Activated CD4-positive, alpha-beta T cell treated with anti-CD3 and anti-CD28 coated beads for 1 hour (primary cell): ENCODE measurements at regions not wholly inside any gene's neighbourhood (a gene's known extent, or its start where the extent isn't known, plus 50 kb on each side); places are given as distances from the start of the nearest gene placed in this dataset.
"Not testable (repeated sequence)": the region's sequence is repeated elsewhere in the genome, so short reads cannot be mapped to it uniquely, and the experiment has no call there.

Experiments
- DNase-seq: peaks from one replicate; pipeline ENCODE4 v3.0.0-alpha.2; 2020

- no peak for DNase-seq
These were observed 449.5 kb upstream of the TBL1XR1 start for GRCh38 chr3:177646749-177647148.

- DNase-seq = no peak
These were observed 450.1 kb upstream of the TBL1XR1 start for GRCh38 chr3:177647341-177647740.

GRCh38 chr3:177647876-177648275 lies 450.6 kb upstream of the TBL1XR1 start:
- DNase-seq = no peak

GRCh38 chr3:177652556-177653291 lies 455.4 kb upstream of the TBL1XR1 start:
- DNase-seq = no peak

- no peak for DNase-seq
These were observed 460.0 kb upstream of the TBL1XR1 start for GRCh38 chr3:177657243-177657642.

- no peak for DNase-seq
These were observed 461.1 kb upstream of the TBL1XR1 start for GRCh38 chr3:177658354-177658753.

GRCh38 chr3:177664380-177665103 lies 467.3 kb upstream of the TBL1XR1 start:
- DNase-seq = not testable (repeated sequence)

- no peak for DNase-seq
These were observed 468.0 kb upstream of the TBL1XR1 start for GRCh38 chr3:177665122-177665808.

GRCh38 chr3:177672252-177672911 lies 475.1 kb upstream of the TBL1XR1 start:
- DNase-seq = no peak

GRCh38 chr3:177673112-177673914 lies 476.0 kb upstream of the TBL1XR1 start:
- DNase-seq = no peak

- DNase-seq = no peak
These were observed 476.9 kb upstream of the TBL1XR1 start for GRCh38 chr3:177674186-177674585.

- no peak for DNase-seq
These were observed 478.9 kb upstream of the TBL1XR1 start for GRCh38 chr3:177676148-177676547.

- no peak for DNase-seq
These were observed 479.8 kb upstream of the TBL1XR1 start for GRCh38 chr3:177676947-177677587.

- DNase-seq = no peak
These were observed 482.5 kb upstream of the TBL1XR1 start for GRCh38 chr3:177679568-177680471.

- DNase-seq = no peak
These were observed 483.2 kb upstream of the TBL1XR1 start for GRCh38 chr3:177680472-177680821.

- DNase-seq = no peak
These were observed 483.9 kb upstream of the TBL1XR1 start for GRCh38 chr3:177681156-177681555.

GRCh38 chr3:177681852-177682251 lies 484.6 kb upstream of the TBL1XR1 start:
- no peak for DNase-seq

- DNase-seq = no peak
These were observed 486.3 kb upstream of the TBL1XR1 start for GRCh38 chr3:177683586-177683985.

- DNase-seq = no peak
These were observed 489.4 kb upstream of the TBL1XR1 start for GRCh38 chr3:177686671-177687070.

GRCh38 chr3:177687291-177687690 lies 490.0 kb upstream of the TBL1XR1 start:
- no peak for DNase-seq

GRCh38 chr3:177688152-177688551 lies 490.9 kb upstream of the TBL1XR1 start:
- no peak for DNase-seq
